ENCODE measurements at regions not wholly inside any gene's neighbourhood (a gene's known extent, or its start where the extent isn't known, plus 50 kb on each side); places are given as distances from the start of the nearest gene placed in this dataset.

DNA sequence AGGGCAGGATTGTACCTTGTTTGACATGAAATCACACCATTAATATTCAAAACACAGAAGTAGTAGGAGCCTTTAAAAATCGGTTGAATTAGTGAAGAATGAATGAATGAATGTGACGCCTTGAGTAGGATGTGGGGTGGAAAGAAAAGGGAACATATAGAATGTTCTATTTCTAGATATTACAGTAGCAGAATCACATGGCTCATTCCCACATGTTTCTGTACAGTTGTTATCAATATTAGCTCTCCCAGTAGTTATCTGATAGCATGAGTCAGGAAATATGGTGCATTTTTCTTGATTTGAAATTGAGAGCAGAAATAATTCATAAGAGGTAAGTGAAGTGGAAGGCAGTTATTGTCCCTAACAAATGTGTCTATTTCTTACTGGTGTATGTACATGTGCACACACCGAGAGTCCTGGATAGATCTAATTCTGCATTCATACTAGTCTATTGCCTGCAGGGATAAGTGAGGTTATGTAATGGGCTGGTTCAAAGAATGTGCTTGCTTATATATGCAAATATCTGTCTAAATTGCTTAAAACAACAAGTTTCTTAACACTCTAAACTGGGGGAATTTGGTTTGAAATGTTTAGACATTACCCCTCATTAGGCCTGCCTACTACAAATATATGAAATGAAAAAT lies 245.4 kb downstream of the EFCAB11 start:
- TF ChIP-seq, protein P1, sequence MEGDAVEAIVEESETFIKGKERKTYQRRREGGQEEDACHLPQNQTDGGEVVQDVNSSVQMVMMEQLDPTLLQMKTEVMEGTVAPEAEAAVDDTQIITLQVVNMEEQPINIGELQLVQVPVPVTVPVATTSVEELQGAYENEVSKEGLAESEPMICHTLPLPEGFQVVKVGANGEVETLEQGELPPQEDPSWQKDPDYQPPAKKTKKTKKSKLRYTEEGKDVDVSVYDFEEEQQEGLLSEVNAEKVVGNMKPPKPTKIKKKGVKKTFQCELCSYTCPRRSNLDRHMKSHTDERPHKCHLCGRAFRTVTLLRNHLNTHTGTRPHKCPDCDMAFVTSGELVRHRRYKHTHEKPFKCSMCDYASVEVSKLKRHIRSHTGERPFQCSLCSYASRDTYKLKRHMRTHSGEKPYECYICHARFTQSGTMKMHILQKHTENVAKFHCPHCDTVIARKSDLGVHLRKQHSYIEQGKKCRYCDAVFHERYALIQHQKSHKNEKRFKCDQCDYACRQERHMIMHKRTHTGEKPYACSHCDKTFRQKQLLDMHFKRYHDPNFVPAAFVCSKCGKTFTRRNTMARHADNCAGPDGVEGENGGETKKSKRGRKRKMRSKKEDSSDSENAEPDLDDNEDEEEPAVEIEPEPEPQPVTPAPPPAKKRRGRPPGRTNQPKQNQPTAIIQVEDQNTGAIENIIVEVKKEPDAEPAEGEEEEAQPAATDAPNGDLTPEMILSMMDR (IDR thresholded peaks at IDR 0.05; ENCODE audit: low read depth, low read length, poor library complexity, severe bottlenecking) = no peak
- no peak for TF ChIP-seq EZH2phosphoT487 (IDR thresholded peaks at IDR 0.05; ENCODE audit: borderline replicate concordance, low read length)

DNA sequence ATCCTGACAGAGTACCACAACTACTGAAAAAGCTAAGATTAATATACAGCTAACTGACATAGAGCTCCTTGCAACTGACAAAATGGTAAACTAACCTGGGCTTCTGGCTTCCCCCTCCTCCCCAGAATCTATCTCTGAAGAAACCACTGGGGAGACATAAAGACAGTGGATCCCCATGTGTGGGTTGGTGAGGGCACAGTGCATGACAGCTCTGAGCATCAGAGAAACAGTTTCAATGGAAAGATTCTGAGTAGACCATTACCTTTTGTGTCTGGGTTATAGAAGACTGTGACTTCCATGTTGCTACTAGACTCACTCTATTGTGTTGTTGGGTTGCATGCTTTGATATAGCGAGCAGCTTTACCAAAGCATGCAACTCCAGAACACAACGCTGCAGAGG lies 247.4 kb downstream of the EFCAB11 start:
- no peaks in the 10 kb centered on the region for H3K27me3 ChIP-seq (ENCODE audit: control insufficient read depth, low read length)
- H3K79me2 ChIP-seq (ENCODE audit: control insufficient read depth, low read length) = no peaks in the 10 kb centered on the region
- no peaks in the 10 kb centered on the region for H3K36me3 ChIP-seq (ENCODE audit: control insufficient read depth, low read length)
- no peaks in the 10 kb centered on the region for H3F3A ChIP-seq (ENCODE audit: control insufficient read depth, insufficient read depth)
- peaks cover 4% of the 10 kb centered on the region; the same call in 1 of the 2 replicates for H3K9me3 ChIP-seq (ENCODE audit: control insufficient read depth, insufficient read depth, low read length)
- H3K4me1 ChIP-seq (ENCODE audit: control insufficient read depth, low read length) = peaks cover 7% of the 10 kb centered on the region
- no peak overlapping the region for H3K4me3 ChIP-seq (ENCODE audit: low read length)
- H3K4me2 ChIP-seq (ENCODE audit: low read length) = no peak overlapping the region
- no peak for TF ChIP-seq EZH2phosphoT487 (IDR thresholded peaks at IDR 0.05; ENCODE audit: borderline replicate concordance, low read length)
- TF ChIP-seq, protein P1 (IDR thresholded peaks at IDR 0.05; ENCODE audit: low read depth, low read length, poor library complexity, severe bottlenecking) = no peak
- H3K9me2 ChIP-seq (replicated peaks; ENCODE audit: control insufficient read depth, low read length) = no peaks in the 10 kb centered on the region
- H3K27ac ChIP-seq (ENCODE audit: low read depth, low read length) = no peak overlapping the region
- no peaks in the 10 kb centered on the region for H4K20me1 ChIP-seq (ENCODE audit: control insufficient read depth, insufficient read depth, low read depth, low read length)

More for the DNA sequence above, 245.4 kb downstream of the EFCAB11 start:
- H3K79me2 ChIP-seq (ENCODE audit: control insufficient read depth, low read length) = no peaks in the 10 kb centered on the region
- no peaks in the 10 kb centered on the region for H3K27me3 ChIP-seq (ENCODE audit: control insufficient read depth, low read length)
- H3K27ac ChIP-seq (ENCODE audit: low read depth, low read length) = no peak overlapping the region
- no peaks in the 10 kb centered on the region for H3K4me1 ChIP-seq (ENCODE audit: control insufficient read depth, low read length)
- no peaks in the 10 kb centered on the region for H3K9me2 ChIP-seq (replicated peaks; ENCODE audit: control insufficient read depth, low read length)
- H3K36me3 ChIP-seq (ENCODE audit: control insufficient read depth, low read length) = no peaks in the 10 kb centered on the region
- no peak overlapping the region for H3K4me3 ChIP-seq (ENCODE audit: low read length)
- H4K20me1 ChIP-seq (ENCODE audit: control insufficient read depth, insufficient read depth, low read depth, low read length) = no peaks in the 10 kb centered on the region
- no peak overlapping the region for H3K4me2 ChIP-seq (ENCODE audit: low read length)
- H3K9me3 ChIP-seq (ENCODE audit: control insufficient read depth, insufficient read depth, low read length) = no peaks in the 10 kb centered on the region
- no peaks in the 10 kb centered on the region for H3F3A ChIP-seq (ENCODE audit: control insufficient read depth, insufficient read depth)

DNA sequence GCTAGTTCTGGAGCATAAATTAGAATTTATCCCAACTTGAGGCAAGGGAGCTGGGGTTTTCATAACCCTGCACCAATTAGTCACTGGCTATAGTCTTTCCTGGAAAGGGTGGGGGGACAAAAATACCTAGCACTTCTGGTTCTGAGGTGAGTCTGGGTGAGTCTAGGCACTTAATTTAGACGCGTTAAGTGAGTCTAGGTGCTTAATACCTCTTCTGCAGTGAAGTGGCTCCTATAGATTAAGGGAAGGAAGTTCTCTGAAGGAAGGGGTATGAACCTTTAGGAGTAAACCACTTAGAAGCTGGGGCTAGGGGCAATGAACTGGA lies 251.7 kb downstream of the EFCAB11 start:
- H3K4me3 ChIP-seq (ENCODE audit: low read length) = no peak overlapping the region
- H3K4me2 ChIP-seq (ENCODE audit: low read length) = no peak overlapping the region

More for the DNA sequence above, 251.7 kb downstream of the EFCAB11 start:
- no peaks in the 10 kb centered on the region for H3K9me2 ChIP-seq (replicated peaks; ENCODE audit: control insufficient read depth, low read length)
- H3F3A ChIP-seq (ENCODE audit: control insufficient read depth, insufficient read depth) = peaks cover 6% of the 10 kb centered on the region; the same call in 1 of the 2 replicates
- no peaks in the 10 kb centered on the region for H3K79me2 ChIP-seq (ENCODE audit: control insufficient read depth, low read length)
- no peaks in the 10 kb centered on the region for H3K27me3 ChIP-seq (ENCODE audit: control insufficient read depth, low read length)
- TF ChIP-seq, protein P1 (IDR thresholded peaks at IDR 0.05; ENCODE audit: low read depth, low read length, poor library complexity, severe bottlenecking) = no peak
- no peak for TF ChIP-seq EZH2phosphoT487 (IDR thresholded peaks at IDR 0.05; ENCODE audit: borderline replicate concordance, low read length)
- H3K27ac ChIP-seq (ENCODE audit: low read depth, low read length) = no peak overlapping the region
- H3K36me3 ChIP-seq (ENCODE audit: control insufficient read depth, low read length) = no peaks in the 10 kb centered on the region
- H4K20me1 ChIP-seq (ENCODE audit: control insufficient read depth, insufficient read depth, low read depth, low read length) = no peaks in the 10 kb centered on the region
- H3K9me3 ChIP-seq (ENCODE audit: control insufficient read depth, insufficient read depth, low read length) = peaks cover 7% of the 10 kb centered on the region; the same call in 1 of the 2 replicates
- H3K4me1 ChIP-seq (ENCODE audit: control insufficient read depth, low read length) = peaks cover 21% of the 10 kb centered on the region

Data from DOHH2 (cell line).